K562 (cell line): ENCODE measurements at regions not wholly inside any gene's neighbourhood (a gene's known extent, or its start where the extent isn't known, plus 50 kb on each side); places are given as distances from the start of the nearest gene placed in this dataset.

ENCODE experiments used
- ASH1L ChIP-seq: fragments of 450-650 bp; IDR thresholded peaks from 2 replicates; pipeline ENCODE4 v1.6.1; 2018; ENCODE audit warnings: borderline replicate concordance, mild to moderate bottlenecking, low read depth; ENCODE audit not compliant: partially characterized antibody
- CC2D1A ChIP-seq: fragments of 450-650 bp; IDR thresholded peaks from 2 replicates; pipeline ENCODE4 v1.6.1; 2017; ENCODE audit warnings: mild to moderate bottlenecking
- FOS ChIP-seq: IDR thresholded peaks from 3 replicates; pipeline ENCODE4 v1.6.1; 2011; ENCODE audit not compliant: insufficient read length; ENCODE audit errors: extremely low read depth
- GTF2A2 ChIP-seq: IDR thresholded peaks from 2 replicates; pipeline ENCODE4 v1.6.1; 2016; ENCODE audit warnings: mild to moderate bottlenecking, missing genetic modification characterization, missing compliant biosample characterization
- POLR2A ChIP-seq: fragments of 450-650 bp; conservative IDR thresholded peaks from 2 replicates; pipeline ENCODE4 v1.6.1; 2016
- RBFOX2 ChIP-seq: fragments of 200-400 bp; formaldehyde crosslinking; IDR thresholded peaks from 2 replicates; pipeline ENCODE4 v1.6.1; 2017; ENCODE audit warnings: low read depth, mild to moderate bottlenecking, low read length, moderate library complexity
- SP1 ChIP-seq: sonication (generic); formaldehyde crosslinking; IDR thresholded peaks from 2 replicates; pipeline ENCODE4 v1.8.1; 2022; ENCODE audit warnings: mild to moderate bottlenecking, missing genetic modification reagents
- ZNF316 ChIP-seq: fragments of 450-650 bp; IDR thresholded peaks from 2 replicates; pipeline ENCODE4 v1.6.1; 2016
- TF ChIP-seq, protein P1 (sequence below): sonication (generic); formaldehyde crosslinking; IDR thresholded peaks from 2 replicates; pipeline ENCODE4 v1.8.1; 2023; ENCODE audit warnings: mild to moderate bottlenecking, missing genetic modification reagents
- TF ChIP-seq, protein P2 (sequence below): sonication (generic); formaldehyde crosslinking; IDR thresholded peaks from 2 replicates; pipeline ENCODE4 v1.8.1; 2023; ENCODE audit warnings: mild to moderate bottlenecking, missing genetic modification reagents, moderate library complexity

DNA sequence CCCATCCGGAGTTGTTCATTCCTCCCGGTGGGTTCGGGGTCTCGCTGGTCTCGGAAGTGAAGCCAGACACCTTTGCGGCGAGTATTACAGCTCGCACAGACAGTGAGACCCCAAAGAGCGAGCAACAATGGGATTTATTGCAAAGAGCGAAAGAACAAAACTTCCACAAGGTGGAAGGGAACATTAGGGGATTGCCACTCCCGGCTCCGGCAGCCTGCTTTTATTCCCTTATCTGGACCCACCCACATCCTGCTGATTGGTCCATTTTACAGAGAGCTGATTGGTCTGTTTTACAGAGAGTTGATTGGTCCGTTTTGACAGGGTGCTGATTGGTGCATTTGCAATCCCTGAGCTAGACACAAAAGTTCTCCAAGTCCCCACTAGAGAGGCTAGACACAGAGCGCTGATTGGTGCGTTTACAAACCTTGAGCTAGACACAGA is 178.7 kb upstream of the KAZN start (continued):
- TF ChIP-seq RBFOX2: peak; percentile 71
- TF ChIP-seq, protein P1, sequence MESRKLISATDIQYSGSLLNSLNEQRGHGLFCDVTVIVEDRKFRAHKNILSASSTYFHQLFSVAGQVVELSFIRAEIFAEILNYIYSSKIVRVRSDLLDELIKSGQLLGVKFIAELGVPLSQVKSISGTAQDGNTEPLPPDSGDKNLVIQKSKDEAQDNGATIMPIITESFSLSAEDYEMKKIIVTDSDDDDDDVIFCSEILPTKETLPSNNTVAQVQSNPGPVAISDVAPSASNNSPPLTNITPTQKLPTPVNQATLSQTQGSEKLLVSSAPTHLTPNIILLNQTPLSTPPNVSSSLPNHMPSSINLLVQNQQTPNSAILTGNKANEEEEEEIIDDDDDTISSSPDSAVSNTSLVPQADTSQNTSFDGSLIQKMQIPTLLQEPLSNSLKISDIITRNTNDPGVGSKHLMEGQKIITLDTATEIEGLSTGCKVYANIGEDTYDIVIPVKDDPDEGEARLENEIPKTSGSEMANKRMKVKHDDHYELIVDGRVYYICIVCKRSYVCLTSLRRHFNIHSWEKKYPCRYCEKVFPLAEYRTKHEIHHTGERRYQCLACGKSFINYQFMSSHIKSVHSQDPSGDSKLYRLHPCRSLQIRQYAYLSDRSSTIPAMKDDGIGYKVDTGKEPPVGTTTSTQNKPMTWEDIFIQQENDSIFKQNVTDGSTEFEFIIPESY (CRISPR knock-in tag): peak; percentile 98
- peak; percentile 35 for TF ChIP-seq FOS
- TF ChIP-seq SP1 (CRISPR knock-in tag): peak; percentile 41; the same call in 1 of the 2 replicates
- peak; percentile 81 for TF ChIP-seq ASH1L
- TF ChIP-seq CC2D1A: peak; percentile 89
- TF ChIP-seq POLR2A: peak; percentile 85
- TF ChIP-seq, protein P2, sequence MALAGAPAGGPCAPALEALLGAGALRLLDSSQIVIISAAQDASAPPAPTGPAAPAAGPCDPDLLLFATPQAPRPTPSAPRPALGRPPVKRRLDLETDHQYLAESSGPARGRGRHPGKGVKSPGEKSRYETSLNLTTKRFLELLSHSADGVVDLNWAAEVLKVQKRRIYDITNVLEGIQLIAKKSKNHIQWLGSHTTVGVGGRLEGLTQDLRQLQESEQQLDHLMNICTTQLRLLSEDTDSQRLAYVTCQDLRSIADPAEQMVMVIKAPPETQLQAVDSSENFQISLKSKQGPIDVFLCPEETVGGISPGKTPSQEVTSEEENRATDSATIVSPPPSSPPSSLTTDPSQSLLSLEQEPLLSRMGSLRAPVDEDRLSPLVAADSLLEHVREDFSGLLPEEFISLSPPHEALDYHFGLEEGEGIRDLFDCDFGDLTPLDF (CRISPR knock-in tag): 0 out of 2 replicates have a peak, but pooled peaks have one; percentile 34
- TF ChIP-seq GTF2A2 (tag): 0 out of 2 replicates have a peak, but pooled peaks have one; percentile 23
- peak; percentile 44; the same call in 1 of the 2 replicates for TF ChIP-seq ZNF316
